Panc1 (cell line): ENCODE measurements at regions not wholly inside any gene's neighbourhood (a gene's known extent, or its start where the extent isn't known, plus 50 kb on each side); places are given as distances from the start of the nearest gene placed in this dataset.

ENCODE experiments used
- ATAC-seq: fragments of 200-7000 bp; cut with Tn5 transposase; 2 replicates; pipeline ENCODE4 v1.9.1; 2020; ENCODE audit warnings: mild to moderate bottlenecking, moderate library complexity
- BruUV-seq: library from RNA; stranded (reverse); fragments of 400-500 nt; replicated peaks from 2 replicates; lab custom pipeline; 2021; lab: Mats Ljungman, UMichigan
- CTCF ChIA-PET: fragments of 300-600 bp; sonication (Branson Sonifier 250); formaldehyde crosslinking; loops from one replicate; lab custom pipeline; 2022; ENCODE audit warnings: antibody characterized with exemption; lab: Charles Lee
- POLR2A ChIA-PET: fragments of 300-600 bp; sonication (Branson Sonifier 250); formaldehyde crosslinking; loops from one replicate; lab custom pipeline; 2022; ENCODE audit warnings: antibody characterized with exemption; lab: Charles Lee
- DNase-seq: peaks from one replicate; pipeline ENCODE4 v3.0.0-alpha.2; 2010; ENCODE audit warnings: low read depth, low spot score
- H3K27ac ChIP-seq: 2 replicates; pipeline ENCODE4 v1.5.1; 2011; ENCODE audit warnings: mild to moderate bottlenecking, low read length, inconsistent platforms
- H3K27me3 ChIP-seq: fragments of 200-500 bp; sonication (Bioruptor generic); 2 replicates; pipeline ENCODE4 v1.6.0; 2014; ENCODE audit warnings: low read length, inconsistent platforms; ENCODE audit not compliant: control insufficient read depth, insufficient read depth
- H3K36me3 ChIP-seq: fragments of 200-500 bp; sonication (Bioruptor generic); 2 replicates; pipeline ENCODE4 v1.5.1; 2014; ENCODE audit warnings: inconsistent platforms, mild to moderate bottlenecking, low read length, moderate library complexity; ENCODE audit not compliant: control insufficient read depth, insufficient read depth
- H3K4me1 ChIP-seq: 2 replicates; pipeline ENCODE4 v1.5.1; 2011; ENCODE audit warnings: inconsistent platforms, mild to moderate bottlenecking, low read length, moderate library complexity; ENCODE audit not compliant: control insufficient read depth, insufficient read depth
- H3K4me3 ChIP-seq, 2 experiments: 2 replicates each; pipeline ENCODE4 v1.5.1; 2011 to 2012; ENCODE audit warnings: low read depth in 2 of 2, low read length in 2 of 2, mild to moderate bottlenecking in 2 of 2, inconsistent platforms in 1 of 2, moderate library complexity in 1 of 2
- H3K9me3 ChIP-seq: fragments of 200-500 bp; sonication (Bioruptor generic); 2 replicates; pipeline ENCODE4 v1.5.1; 2014; ENCODE audit warnings: low read depth, mild to moderate bottlenecking, inconsistent platforms, low read length, moderate library complexity; ENCODE audit not compliant: control insufficient read depth, insufficient read depth
- POLR2AphosphoS5 ChIP-seq: IDR thresholded peaks from 2 replicates; pipeline ENCODE4 v1.6.1; 2012; ENCODE audit warnings: mild to moderate bottlenecking, low read depth, low read length, moderate library complexity
- SIN3A ChIP-seq: IDR thresholded peaks from 2 replicates; pipeline ENCODE4 v1.6.1; 2012; ENCODE audit warnings: low read depth, mild to moderate bottlenecking, low read length, moderate library complexity, borderline replicate concordance; ENCODE audit not compliant: insufficient read depth
- TCF7L2 ChIP-seq: IDR thresholded peaks from 2 replicates; pipeline ENCODE4 v1.6.1; 2011; ENCODE audit warnings: mild to moderate bottlenecking, low read depth, low read length, inconsistent platforms
- in situ Hi-C: cut with HindIII; loops from 2 replicates; pipeline ENCODE4 v1.10.0; 2016; ENCODE audit warnings: low sequenced_read_pairs, low pct_unique_long_range_greater_than_20kb
- intact Hi-C: fragments of 100-400 bp; cut with micrococcal nuclease; formaldehyde crosslinking; loops from one replicate; pipeline ENCODE4 v1.10.0; 2022; ENCODE audit not compliant: unreplicated experiment
- TF ChIP-seq, protein P1 (sequence below): fragments of 450-650 bp; IDR thresholded peaks from 2 replicates; pipeline ENCODE4 v1.5.1; 2017; ENCODE audit warnings: mild to moderate bottlenecking
- TF ChIP-seq, protein P2 (sequence below), 2 experiments: IDR thresholded peaks; 2 replicates each; pipeline ENCODE4 v1.6.1; 2011 to 2012; ENCODE audit warnings: low read depth in 2 of 2, control low read depth in 1 of 2, low read length in 1 of 2, mild to moderate bottlenecking in 1 of 2, moderate library complexity in 1 of 2; ENCODE audit not compliant: insufficient read depth in 1 of 2

DNA sequence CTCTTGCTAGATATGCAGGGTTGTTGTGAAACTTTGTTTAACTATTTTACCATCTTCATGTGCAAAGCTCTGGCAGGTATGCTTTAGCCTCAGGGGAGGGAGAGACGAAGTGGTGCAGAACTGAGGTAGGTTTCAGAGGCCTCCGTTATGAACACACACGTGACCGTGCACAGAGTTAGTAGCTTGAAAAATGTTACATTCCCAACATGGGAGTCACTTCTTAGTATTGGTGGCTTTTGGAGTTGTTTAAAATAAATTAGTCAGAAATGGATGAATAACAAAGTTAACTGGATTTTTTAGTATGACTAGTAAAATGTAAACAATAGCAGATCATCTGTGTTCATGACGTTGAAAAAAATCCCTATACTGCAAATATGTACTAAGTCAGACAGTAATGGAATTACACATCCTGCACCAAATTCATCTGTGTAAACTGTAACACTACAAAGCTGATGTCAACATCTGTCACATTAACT is 279.6 kb downstream of the KLF13 start:
- H3K27ac ChIP-seq = no peak overlapping the region
- ATAC-seq = no peak
- no peaks in the 10 kb centered on the region for H3K27me3 ChIP-seq
- in situ Hi-C loops (no loop called here), intact Hi-C loops (no loop called here)
- H3K4me3 ChIP-seq = no peak overlapping the region
- CTCF ChIA-PET = no interaction called here
- BruUV-seq = no TSS peak
- no peaks in the 10 kb centered on the region for H3K9me3 ChIP-seq
- DNase-seq = no peak
- TF ChIP-seq, protein P1, sequence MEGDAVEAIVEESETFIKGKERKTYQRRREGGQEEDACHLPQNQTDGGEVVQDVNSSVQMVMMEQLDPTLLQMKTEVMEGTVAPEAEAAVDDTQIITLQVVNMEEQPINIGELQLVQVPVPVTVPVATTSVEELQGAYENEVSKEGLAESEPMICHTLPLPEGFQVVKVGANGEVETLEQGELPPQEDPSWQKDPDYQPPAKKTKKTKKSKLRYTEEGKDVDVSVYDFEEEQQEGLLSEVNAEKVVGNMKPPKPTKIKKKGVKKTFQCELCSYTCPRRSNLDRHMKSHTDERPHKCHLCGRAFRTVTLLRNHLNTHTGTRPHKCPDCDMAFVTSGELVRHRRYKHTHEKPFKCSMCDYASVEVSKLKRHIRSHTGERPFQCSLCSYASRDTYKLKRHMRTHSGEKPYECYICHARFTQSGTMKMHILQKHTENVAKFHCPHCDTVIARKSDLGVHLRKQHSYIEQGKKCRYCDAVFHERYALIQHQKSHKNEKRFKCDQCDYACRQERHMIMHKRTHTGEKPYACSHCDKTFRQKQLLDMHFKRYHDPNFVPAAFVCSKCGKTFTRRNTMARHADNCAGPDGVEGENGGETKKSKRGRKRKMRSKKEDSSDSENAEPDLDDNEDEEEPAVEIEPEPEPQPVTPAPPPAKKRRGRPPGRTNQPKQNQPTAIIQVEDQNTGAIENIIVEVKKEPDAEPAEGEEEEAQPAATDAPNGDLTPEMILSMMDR = no peak
- TF ChIP-seq SIN3A (no peak), POLR2AphosphoS5 (no peak), TCF7L2 (no peak)
- TF ChIP-seq, protein P2, sequence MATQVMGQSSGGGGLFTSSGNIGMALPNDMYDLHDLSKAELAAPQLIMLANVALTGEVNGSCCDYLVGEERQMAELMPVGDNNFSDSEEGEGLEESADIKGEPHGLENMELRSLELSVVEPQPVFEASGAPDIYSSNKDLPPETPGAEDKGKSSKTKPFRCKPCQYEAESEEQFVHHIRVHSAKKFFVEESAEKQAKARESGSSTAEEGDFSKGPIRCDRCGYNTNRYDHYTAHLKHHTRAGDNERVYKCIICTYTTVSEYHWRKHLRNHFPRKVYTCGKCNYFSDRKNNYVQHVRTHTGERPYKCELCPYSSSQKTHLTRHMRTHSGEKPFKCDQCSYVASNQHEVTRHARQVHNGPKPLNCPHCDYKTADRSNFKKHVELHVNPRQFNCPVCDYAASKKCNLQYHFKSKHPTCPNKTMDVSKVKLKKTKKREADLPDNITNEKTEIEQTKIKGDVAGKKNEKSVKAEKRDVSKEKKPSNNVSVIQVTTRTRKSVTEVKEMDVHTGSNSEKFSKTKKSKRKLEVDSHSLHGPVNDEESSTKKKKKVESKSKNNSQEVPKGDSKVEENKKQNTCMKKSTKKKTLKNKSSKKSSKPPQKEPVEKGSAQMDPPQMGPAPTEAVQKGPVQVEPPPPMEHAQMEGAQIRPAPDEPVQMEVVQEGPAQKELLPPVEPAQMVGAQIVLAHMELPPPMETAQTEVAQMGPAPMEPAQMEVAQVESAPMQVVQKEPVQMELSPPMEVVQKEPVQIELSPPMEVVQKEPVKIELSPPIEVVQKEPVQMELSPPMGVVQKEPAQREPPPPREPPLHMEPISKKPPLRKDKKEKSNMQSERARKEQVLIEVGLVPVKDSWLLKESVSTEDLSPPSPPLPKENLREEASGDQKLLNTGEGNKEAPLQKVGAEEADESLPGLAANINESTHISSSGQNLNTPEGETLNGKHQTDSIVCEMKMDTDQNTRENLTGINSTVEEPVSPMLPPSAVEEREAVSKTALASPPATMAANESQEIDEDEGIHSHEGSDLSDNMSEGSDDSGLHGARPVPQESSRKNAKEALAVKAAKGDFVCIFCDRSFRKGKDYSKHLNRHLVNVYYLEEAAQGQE (IDR thresholded peaks at IDR 0.05; ENCODE audit: insufficient read depth in 1 of 2, low read depth in 2 of 2, low read length in 1 of 2) = no peak
- no peaks in the 10 kb centered on the region for H3K4me1 ChIP-seq
- POLR2A ChIA-PET = no interaction called here
- no peaks in the 10 kb centered on the region for H3K36me3 ChIP-seq

DNA sequence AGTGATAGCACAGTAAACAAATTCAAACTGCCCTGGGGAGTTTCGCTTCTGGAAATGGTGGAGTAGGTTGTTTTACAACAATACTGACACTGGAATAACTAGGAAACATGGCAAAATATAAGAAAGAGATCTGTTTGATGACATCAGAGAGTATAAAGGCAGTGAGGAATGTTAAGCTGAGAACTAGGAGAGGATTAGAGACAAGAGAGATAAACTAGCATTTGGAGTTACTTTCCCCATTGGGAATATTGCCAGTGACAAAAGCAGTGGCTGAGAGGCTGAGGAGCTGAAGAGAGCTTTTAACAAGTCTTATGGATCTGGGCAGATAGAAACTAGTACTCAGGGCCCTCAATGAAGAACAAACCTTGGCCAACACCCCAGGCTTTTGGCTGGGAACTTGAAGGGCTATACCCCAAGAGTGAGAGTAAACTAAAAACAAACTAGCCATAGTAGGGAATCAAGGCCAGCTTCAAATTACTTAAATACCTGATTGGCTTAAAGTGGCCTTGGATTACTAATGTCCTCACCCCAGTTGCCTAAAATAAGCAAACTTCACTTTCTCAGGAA is 280.4 kb downstream of the KLF13 start:
- no TSS peak for BruUV-seq
- H3K9me3 ChIP-seq = no peaks in the 10 kb centered on the region
- ChIA-PET POLR2A (no interaction called here), CTCF (no interaction called here)
- H3K4me3 ChIP-seq = no peak overlapping the region
- intact Hi-C loops (no loop called here), in situ Hi-C loops (no loop called here)
- ATAC-seq = no peak
- no peaks in the 10 kb centered on the region for H3K36me3 ChIP-seq
- no peaks in the 10 kb centered on the region for H3K4me1 ChIP-seq
- H3K27ac ChIP-seq = no peak overlapping the region
- DNase-seq = no peak
- TF ChIP-seq, protein P1 = no peak
- TF ChIP-seq TCF7L2 (no peak), POLR2AphosphoS5 (no peak), SIN3A (no peak)
- TF ChIP-seq, protein P2 (IDR thresholded peaks at IDR 0.05; ENCODE audit: insufficient read depth in 1 of 2, low read depth in 2 of 2, low read length in 1 of 2) = no peak
- H3K27me3 ChIP-seq = no peaks in the 10 kb centered on the region
